Left colon (tissue), 2 donors: ENCODE measurements at regions not wholly inside any gene's neighbourhood (a gene's known extent, or its start where the extent isn't known, plus 50 kb on each side); places are given as distances from the start of the nearest gene placed in this dataset.
"Not testable (repeated sequence)": the region's sequence is repeated elsewhere in the genome, so short reads cannot be mapped to it uniquely, and the experiment has no call there.

ENCODE experiments used
- ATAC-seq: fragments of 200-7000 bp; cut with Tn5 transposase; one replicate; pipeline ENCODE4 v1.9.1; 2020; ENCODE audit warnings: mild to moderate bottlenecking, moderate library complexity
- DNase-seq, 2 donors: peaks; one replicate each; pipeline ENCODE4 v3.0.0-alpha.2; 2020
- intact Hi-C, 2 donors: fragments of 100-400 bp; cut with DNase I in 1 of 2; cut with micrococcal nuclease in 1 of 2; formaldehyde crosslinking; loops; one replicate each; pipeline versions ENCODE4 v1.11.2 to v1.14.0; 2022; cut with DNase I, micrococcal nuclease
- donor health status: DM: no; HTN: no; CAD: no.
- donor health status: DM: yes; HTN: yes; CAD: no.

DNA sequence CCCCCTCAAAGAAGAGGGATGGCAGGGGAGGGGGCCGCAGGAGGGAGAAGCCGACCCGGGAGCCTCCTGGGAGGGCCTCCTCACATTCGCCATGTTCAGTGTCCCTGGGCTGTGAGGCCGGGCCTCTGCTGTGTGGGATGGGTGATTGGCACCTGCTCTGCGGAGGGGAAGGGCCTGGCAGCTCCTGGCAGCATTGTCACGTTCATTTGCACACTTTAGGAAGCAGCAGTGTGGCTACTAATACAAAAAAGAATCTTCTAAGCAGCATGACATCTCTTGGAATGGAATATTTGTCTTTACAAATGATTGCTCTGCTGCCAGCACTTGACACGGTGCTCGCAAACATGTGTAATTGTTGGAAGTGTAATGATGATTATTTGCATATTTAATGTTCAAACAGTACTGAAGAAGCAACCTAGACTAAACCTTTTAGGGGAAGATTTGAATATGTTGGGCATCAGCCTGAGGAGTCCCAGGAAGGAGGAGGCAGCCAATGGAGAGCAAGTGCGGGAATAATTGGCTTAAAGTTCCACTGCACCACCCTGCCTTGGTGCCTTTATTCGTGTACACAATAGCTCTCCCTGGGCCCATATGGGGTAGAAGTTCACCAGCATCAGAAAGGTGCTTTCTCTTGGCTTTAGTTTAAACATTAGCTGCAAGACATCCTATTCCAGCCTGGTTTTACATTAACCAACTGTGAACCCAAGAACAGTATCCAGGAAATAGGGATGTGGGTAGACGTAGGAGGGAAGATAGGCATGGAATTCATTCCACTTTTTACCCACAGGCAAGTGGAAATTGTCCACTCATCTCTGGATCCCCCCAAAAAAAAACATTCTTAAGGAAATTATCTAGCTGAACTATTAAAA, 404.9 kb downstream of the TMEM182 start:
- intact Hi-C loops = no loop called here
- DNase-seq (peak in 1 of 2 donors; percentile 15), ATAC-seq (peak; percentile 99)

DNA sequence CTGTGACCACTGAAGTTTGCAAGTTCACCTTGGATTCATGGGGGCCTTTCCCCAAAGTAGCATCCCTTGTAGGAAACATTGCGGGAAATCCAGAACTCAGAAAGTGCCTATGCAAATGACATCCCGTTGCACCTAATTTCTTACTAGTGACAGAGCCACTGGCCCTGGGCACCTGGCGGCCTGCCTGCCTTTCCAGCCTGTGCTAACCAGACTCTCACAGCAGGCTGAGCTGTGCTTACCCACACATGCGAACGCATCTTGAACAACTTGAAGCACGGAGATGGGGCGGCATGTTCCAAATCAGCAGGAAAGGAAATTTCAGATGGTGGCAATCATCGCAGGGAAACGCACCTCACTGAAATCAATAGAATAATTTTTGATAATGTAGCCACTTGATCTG, 405.8 kb downstream of the TMEM182 start:
- ATAC-seq (no peak), DNase-seq (no peak)
- intact Hi-C loops = no loop called here

DNA sequence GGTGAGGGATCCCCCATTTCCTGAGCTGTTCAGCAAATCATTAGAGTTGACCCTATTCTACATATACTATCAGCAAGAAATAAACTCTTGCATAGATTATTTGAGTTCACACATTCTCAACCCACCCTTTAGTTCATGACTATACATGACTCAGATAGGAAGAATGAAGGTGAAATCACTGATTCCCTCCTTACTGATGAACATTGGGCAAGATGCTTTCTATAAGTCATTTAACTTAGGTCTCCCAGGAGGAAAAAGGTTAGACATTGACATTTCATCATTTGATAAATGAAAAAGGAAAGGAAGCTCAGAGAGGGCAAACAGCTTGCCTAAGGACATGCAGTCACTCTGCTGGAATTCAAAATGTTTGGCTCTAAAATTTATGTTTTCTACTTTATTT, 408.0 kb downstream of the TMEM182 start:
- DNase-seq = no peak
- ATAC-seq = no peak
- intact Hi-C loops = no loop called here

- no peak for ATAC-seq
- no peak for DNase-seq
- intact Hi-C loops = no loop called here
Observed at GRCh38 chr2:103172821-103173220, 411.0 kb downstream of the TMEM182 start.

DNA sequence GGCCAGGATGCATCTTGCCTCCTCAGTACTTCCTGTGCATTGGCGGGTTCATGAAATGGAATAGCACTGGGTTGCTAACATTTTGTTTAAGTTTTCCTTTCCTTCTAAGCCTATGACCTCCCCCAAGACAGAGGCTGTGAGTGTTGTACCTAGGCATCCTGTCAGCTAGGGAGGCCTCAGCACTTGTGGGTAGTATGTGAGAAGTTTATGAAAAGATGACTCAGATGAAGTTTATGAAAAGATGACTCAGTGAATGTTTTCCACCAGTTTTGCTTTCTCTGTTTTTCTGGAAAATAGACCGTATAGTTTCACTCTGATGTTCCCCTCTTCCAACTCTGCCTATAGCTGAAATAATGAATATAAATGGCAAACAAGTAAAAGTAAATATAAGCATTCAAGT, 412.9 kb downstream of the TMEM182 start:
- ATAC-seq (no peak), DNase-seq (no peak)
- intact Hi-C loops = no loop called here

GRCh38 chr2:103176294-103176915, 414.6 kb downstream of the TMEM182 start:
- ATAC-seq = no peak
- intact Hi-C loops = no loop called here

GRCh38 chr2:103179798-103180197, 418.0 kb downstream of the TMEM182 start:
- intact Hi-C loops = no loop called here
- ATAC-seq (no peak), DNase-seq (peak in 1 of 2 donors; percentile 48)

More at GRCh38 chr2:103176294-103176915, 414.6 kb downstream of the TMEM182 start:
- no peak for DNase-seq

GRCh38 chr2:103183061-103183460, 421.2 kb downstream of the TMEM182 start:
- DNase-seq (no peak), ATAC-seq (no peak)
- intact Hi-C loops = no loop called here

DNA sequence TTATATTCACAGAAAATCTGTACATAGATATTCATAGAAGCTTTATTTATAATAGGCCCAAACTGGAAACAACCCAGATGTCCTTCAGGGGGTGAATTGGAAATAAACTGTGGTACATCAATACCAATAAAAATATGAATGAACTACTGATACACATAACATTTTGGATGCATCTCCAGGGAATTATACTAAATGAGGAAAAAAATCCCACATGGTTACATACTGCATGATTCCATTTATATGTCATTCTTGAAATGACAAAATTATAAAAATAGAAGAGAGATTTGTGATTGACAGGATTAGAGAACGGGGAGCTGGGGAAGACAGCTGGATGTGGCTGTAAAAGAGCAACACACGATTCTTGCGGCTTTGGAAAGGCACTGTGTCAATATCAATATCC, 435.0 kb downstream of the TMEM182 start:
- DNase-seq = no peak
- no peak for ATAC-seq
- intact Hi-C loops = no loop called here

GRCh38 chr2:103200774-103201173, 438.9 kb downstream of the TMEM182 start:
- intact Hi-C loops, ATAC-seq, DNase-seq: not testable (repeated sequence)

- intact Hi-C loops = no loop called here
- peak; percentile 96 for ATAC-seq
- DNase-seq = no peak
Observed at GRCh38 chr2:103208916-103209315, 447.1 kb downstream of the TMEM182 start.

DNA sequence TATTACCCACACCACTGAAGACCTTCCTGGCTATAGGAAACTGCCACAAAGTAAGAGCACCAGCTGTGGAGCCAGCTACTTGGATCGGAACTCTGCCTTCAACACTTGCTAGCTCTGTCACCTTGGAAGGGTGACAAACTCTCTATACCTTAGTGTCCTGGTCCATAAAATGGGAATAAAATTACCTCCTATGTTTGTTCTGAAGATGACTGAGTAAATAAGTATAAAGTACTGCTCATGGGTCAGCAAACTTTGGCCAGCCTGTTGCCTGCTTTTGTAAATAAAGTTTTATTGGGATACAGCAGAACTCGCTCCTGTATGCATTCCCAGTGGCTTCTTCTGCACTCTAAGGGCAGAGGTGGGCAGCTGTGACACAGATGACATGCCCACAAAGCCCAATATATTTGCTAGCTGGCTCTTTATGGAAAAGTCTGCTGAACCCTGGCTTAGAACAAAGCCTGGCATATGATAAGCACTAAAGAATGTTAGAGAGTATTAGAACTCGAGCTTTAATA, 451.3 kb downstream of the TMEM182 start:
- no peak for DNase-seq
- intact Hi-C loops = no loop called here
- peak; percentile 57 for ATAC-seq

- intact Hi-C loops = no loop called here
- ATAC-seq (no peak), DNase-seq (no peak)
Observed at GRCh38 chr2:103218516-103218915, 456.7 kb downstream of the TMEM182 start.

GRCh38 chr2:103219398-103219797, 457.6 kb downstream of the TMEM182 start:
- no peak for ATAC-seq
- intact Hi-C loops = no loop called here
- no peak for DNase-seq

DNA sequence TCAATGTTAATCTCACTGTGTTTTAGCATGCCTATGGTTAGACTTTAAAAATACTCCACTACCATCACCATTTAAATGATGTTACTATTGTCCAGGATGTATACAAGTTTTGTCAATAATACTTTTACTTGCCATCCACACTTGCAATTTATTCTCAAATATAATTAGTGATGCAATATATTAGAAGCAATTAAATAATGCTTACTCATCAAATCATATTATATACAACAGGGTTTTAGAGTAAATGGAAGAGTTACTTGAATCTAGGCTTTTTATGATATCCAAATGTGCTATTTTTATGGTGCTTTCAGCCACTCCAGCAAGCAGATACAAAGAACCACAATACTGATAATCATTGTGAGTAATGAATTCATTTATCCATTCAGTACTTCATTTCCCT, 461.1 kb downstream of the TMEM182 start:
- no peak for ATAC-seq
- no peak for DNase-seq
- intact Hi-C loops = no loop called here

- intact Hi-C loops = no loop called here
- ATAC-seq (no peak), DNase-seq (no peak)
Observed at GRCh38 chr2:103230796-103231195, 469.0 kb downstream of the TMEM182 start.

- intact Hi-C loops = no loop called here
- no peak for ATAC-seq
Observed at GRCh38 chr2:103232865-103233264, 471.0 kb downstream of the TMEM182 start.

DNA sequence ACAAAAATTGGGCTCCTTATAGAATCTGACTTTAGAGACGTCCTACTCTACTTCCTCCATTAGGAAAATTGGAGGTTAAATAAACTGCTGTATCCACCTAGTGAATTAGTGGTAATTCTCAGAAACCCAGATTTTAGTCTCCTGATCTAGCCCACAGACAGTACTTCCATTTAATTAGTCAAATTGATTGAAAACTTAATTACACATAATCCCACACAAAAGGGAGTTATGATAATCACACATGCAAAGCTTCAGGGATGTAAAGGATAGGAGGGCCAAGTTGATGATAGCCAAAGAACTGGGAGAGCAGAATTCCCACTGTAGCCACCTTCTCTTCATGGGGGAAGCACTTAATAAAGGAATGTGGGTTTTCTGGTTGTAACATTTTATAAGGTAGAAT, 471.9 kb downstream of the TMEM182 start:
- intact Hi-C loops = no loop called here
- DNase-seq (no peak), ATAC-seq (no peak)

More at GRCh38 chr2:103232865-103233264, 471.0 kb downstream of the TMEM182 start:
- DNase-seq = no peak

DNA sequence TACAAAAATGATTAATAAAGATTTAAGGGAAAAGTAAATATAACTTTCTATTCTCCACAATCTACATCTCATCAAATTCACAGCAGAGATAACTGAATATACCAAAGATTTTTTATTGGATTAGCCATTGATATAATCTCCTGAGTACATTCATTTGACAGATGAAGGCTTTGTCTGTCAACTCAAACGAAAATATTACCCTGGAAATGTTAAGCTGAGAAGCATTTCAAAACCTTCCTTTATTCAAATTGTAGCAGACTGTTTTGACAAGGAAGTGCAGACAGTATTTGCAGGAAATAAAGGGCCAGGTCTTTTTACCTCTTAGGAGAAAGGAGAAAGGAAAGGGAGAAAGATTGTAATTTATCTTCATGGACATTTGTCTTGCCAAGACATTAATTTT, 473.5 kb downstream of the TMEM182 start:
- ATAC-seq = no peak
- intact Hi-C loops = no loop called here
- DNase-seq = no peak

DNA sequence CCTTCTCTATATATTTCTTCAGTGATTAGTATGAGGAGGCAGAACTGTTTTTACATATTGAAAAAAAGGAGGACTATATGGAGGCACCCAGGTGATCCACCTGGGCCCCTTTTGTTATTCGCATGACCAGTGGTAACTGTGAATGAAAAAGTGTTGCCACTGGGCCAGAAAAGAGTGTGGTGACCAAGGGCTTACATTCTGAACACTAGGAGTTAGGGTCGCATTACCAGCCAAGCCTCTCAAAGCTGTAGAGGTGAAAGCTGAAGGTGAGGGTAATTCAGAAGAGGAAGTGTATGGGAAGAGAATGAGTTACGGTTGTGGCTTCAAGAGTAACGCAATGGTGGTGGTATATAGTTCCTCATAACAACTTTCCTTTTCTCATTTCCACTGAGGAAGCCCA, 487.6 kb downstream of the TMEM182 start:
- DNase-seq = no peak
- intact Hi-C loops = no loop called here
- ATAC-seq = no peak
